Activated T-cell treated with anti-CD3 and anti-CD28 coated beads, Interleukin-2, amount 50 U/mL, for 4 hours (primary cell): ENCODE measurements at regions not wholly inside any gene's neighbourhood (a gene's known extent, or its start where the extent isn't known, plus 50 kb on each side); places are given as distances from the start of the nearest gene placed in this dataset.

Experiments
- ATAC-seq, 2 donors: fragments of 200-7000 bp; cut with Tn5 transposase; one replicate each; pipeline ENCODE4 v1.10.0; 2021
- DNase-seq: peaks from one replicate; pipeline ENCODE4 v3.0.0-alpha.2; 2020
- H3K27me3 Mint-ChIP-seq: one replicate; pipeline ENCODE4 v1.8.0; 2021; ENCODE audit warnings: low read depth, mixed read lengths
- H3K36me3 Mint-ChIP-seq: one replicate; pipeline ENCODE4 v1.8.0; 2022; ENCODE audit warnings: mixed read lengths; ENCODE audit not compliant: insufficient read depth
- H3K4me1 Mint-ChIP-seq: one replicate; pipeline ENCODE4 v1.8.0; 2021; ENCODE audit warnings: low read depth, mixed read lengths
- H3K4me3 Mint-ChIP-seq: one replicate; pipeline ENCODE4 v1.8.0; 2021; ENCODE audit warnings: mild to moderate bottlenecking, moderate library complexity, mixed read lengths
- H3K9me3 Mint-ChIP-seq: one replicate; pipeline ENCODE4 v1.8.0; 2021; ENCODE audit warnings: mixed read lengths

GRCh38 chr10:107480781-107481180, 316.3 kb upstream of the SORCS1 start:
- Mint-ChIP-seq H3K36me3 (no peaks in the 10 kb centered on the region), H3K27me3 (no peaks in the 10 kb centered on the region), H3K4me3 (no peak overlapping the region), H3K9me3 (no peaks in the 10 kb centered on the region), H3K4me1 (no peaks in the 10 kb centered on the region)
- DNase-seq = no peak
- ATAC-seq = no peak

- H3K36me3 Mint-ChIP-seq = no peaks in the 10 kb centered on the region
- DNase-seq (no peak), ATAC-seq (no peak)
- H3K9me3 Mint-ChIP-seq = peaks cover 5% of the 10 kb centered on the region
- no peaks in the 10 kb centered on the region for H3K27me3 Mint-ChIP-seq
- no peak overlapping the region for H3K4me3 Mint-ChIP-seq
- H3K4me1 Mint-ChIP-seq = no peaks in the 10 kb centered on the region
These were observed 312.8 kb upstream of the SORCS1 start for GRCh38 chr10:107477266-107477665.

- Mint-ChIP-seq H3K4me3 (no peak overlapping the region), H3K27me3 (no peaks in the 10 kb centered on the region), H3K9me3 (peaks cover 5% of the 10 kb centered on the region), H3K4me1 (no peaks in the 10 kb centered on the region), H3K36me3 (no peaks in the 10 kb centered on the region)
- ATAC-seq (no peak), DNase-seq (no peak)
These were observed 311.9 kb upstream of the SORCS1 start for GRCh38 chr10:107476408-107476807.

- no peak for ATAC-seq
- H3K27me3 Mint-ChIP-seq = no peaks in the 10 kb centered on the region
- peaks cover 9% of the 10 kb centered on the region for H3K9me3 Mint-ChIP-seq
- H3K4me3 Mint-ChIP-seq = no peak overlapping the region
- no peaks in the 10 kb centered on the region for H3K36me3 Mint-ChIP-seq
- DNase-seq = no peak
- H3K4me1 Mint-ChIP-seq = no peaks in the 10 kb centered on the region
These were observed 310.1 kb upstream of the SORCS1 start for GRCh38 chr10:107474650-107475049.

GRCh38 chr10:107473225-107473624, 308.7 kb upstream of the SORCS1 start:
- no peak for DNase-seq

GRCh38 chr10:107471911-107472310, 307.4 kb upstream of the SORCS1 start:
- Mint-ChIP-seq H3K4me1 (no peaks in the 10 kb centered on the region), H3K36me3 (no peaks in the 10 kb centered on the region), H3K9me3 (peaks cover 12% of the 10 kb centered on the region), H3K27me3 (no peaks in the 10 kb centered on the region), H3K4me3 (no peak overlapping the region)
- DNase-seq = no peak
- no peak for ATAC-seq

More at GRCh38 chr10:107473225-107473624, 308.7 kb upstream of the SORCS1 start:
- Mint-ChIP-seq H3K4me1 (no peaks in the 10 kb centered on the region), H3K27me3 (no peaks in the 10 kb centered on the region), H3K4me3 (no peak overlapping the region), H3K36me3 (no peaks in the 10 kb centered on the region), H3K9me3 (peaks cover 12% of the 10 kb centered on the region)
- no peak for ATAC-seq

GRCh38 chr10:107453561-107453960, 289.1 kb upstream of the SORCS1 start:
- DNase-seq (no peak), ATAC-seq (no peak)
- H3K27me3 Mint-ChIP-seq = no peaks in the 10 kb centered on the region
- no peaks in the 10 kb centered on the region for H3K4me1 Mint-ChIP-seq
- no peaks in the 10 kb centered on the region for H3K36me3 Mint-ChIP-seq
- H3K9me3 Mint-ChIP-seq = peaks cover 7% of the 10 kb centered on the region
- no peak overlapping the region for H3K4me3 Mint-ChIP-seq

- no peak for ATAC-seq
- peaks cover 7% of the 10 kb centered on the region for H3K9me3 Mint-ChIP-seq
- H3K27me3 Mint-ChIP-seq = no peaks in the 10 kb centered on the region
- no peaks in the 10 kb centered on the region for H3K4me1 Mint-ChIP-seq
- no peak overlapping the region for H3K4me3 Mint-ChIP-seq
- H3K36me3 Mint-ChIP-seq = no peaks in the 10 kb centered on the region
- DNase-seq = no peak
These were observed 286.5 kb upstream of the SORCS1 start for GRCh38 chr10:107451047-107451446.

- H3K4me1 Mint-ChIP-seq = no peaks in the 10 kb centered on the region
- no peak overlapping the region for H3K4me3 Mint-ChIP-seq
- ATAC-seq (no peak), DNase-seq (no peak)
- H3K36me3 Mint-ChIP-seq = no peaks in the 10 kb centered on the region
- H3K9me3 Mint-ChIP-seq = peaks cover 10% of the 10 kb centered on the region
- no peaks in the 10 kb centered on the region for H3K27me3 Mint-ChIP-seq
These were observed 285.6 kb upstream of the SORCS1 start for GRCh38 chr10:107450056-107450455.

GRCh38 chr10:107444443-107444842, 279.9 kb upstream of the SORCS1 start:
- ATAC-seq = no peak
- Mint-ChIP-seq H3K4me1 (no peaks in the 10 kb centered on the region), H3K36me3 (no peaks in the 10 kb centered on the region)

GRCh38 chr10:107443813-107444212, 279.3 kb upstream of the SORCS1 start:
- ATAC-seq (no peak), DNase-seq (no peak)
- Mint-ChIP-seq H3K36me3 (no peaks in the 10 kb centered on the region), H3K4me3 (no peak overlapping the region), H3K27me3 (no peaks in the 10 kb centered on the region), H3K4me1 (no peaks in the 10 kb centered on the region), H3K9me3 (peaks cover 12% of the 10 kb centered on the region)

More at GRCh38 chr10:107444443-107444842, 279.9 kb upstream of the SORCS1 start:
- Mint-ChIP-seq H3K9me3 (peaks cover 12% of the 10 kb centered on the region), H3K4me3 (no peak overlapping the region), H3K27me3 (no peaks in the 10 kb centered on the region)
- no peak for DNase-seq

- no peak for ATAC-seq
- DNase-seq = no peak
- Mint-ChIP-seq H3K4me1 (no peaks in the 10 kb centered on the region), H3K9me3 (peaks cover 13% of the 10 kb centered on the region), H3K36me3 (no peaks in the 10 kb centered on the region), H3K27me3 (no peaks in the 10 kb centered on the region), H3K4me3 (no peak overlapping the region)
These were observed 278.8 kb upstream of the SORCS1 start for GRCh38 chr10:107443326-107443725.

- Mint-ChIP-seq H3K36me3 (no peaks in the 10 kb centered on the region), H3K9me3 (peaks cover 21% of the 10 kb centered on the region), H3K4me1 (no peaks in the 10 kb centered on the region), H3K27me3 (no peaks in the 10 kb centered on the region), H3K4me3 (no peak overlapping the region)
- no peak for DNase-seq
- no peak for ATAC-seq
These were observed 277.6 kb upstream of the SORCS1 start for GRCh38 chr10:107442035-107442505.

- Mint-ChIP-seq H3K4me1 (no peaks in the 10 kb centered on the region), H3K9me3 (peaks cover 27% of the 10 kb centered on the region), H3K4me3 (no peak overlapping the region), H3K27me3 (no peaks in the 10 kb centered on the region), H3K36me3 (no peaks in the 10 kb centered on the region)
- no peak for DNase-seq
- ATAC-seq = no peak
These were observed 276.2 kb upstream of the SORCS1 start for GRCh38 chr10:107440741-107441140.

- no peaks in the 10 kb centered on the region for H3K36me3 Mint-ChIP-seq
- DNase-seq (no peak), ATAC-seq (no peak)
- H3K27me3 Mint-ChIP-seq = no peaks in the 10 kb centered on the region
- H3K9me3 Mint-ChIP-seq = peaks cover 20% of the 10 kb centered on the region
- H3K4me3 Mint-ChIP-seq = no peak overlapping the region
- H3K4me1 Mint-ChIP-seq = no peaks in the 10 kb centered on the region
These were observed 273.4 kb upstream of the SORCS1 start for GRCh38 chr10:107437921-107438320.

GRCh38 chr10:107436568-107436967, 272.1 kb upstream of the SORCS1 start:
- Mint-ChIP-seq H3K9me3 (peaks cover 20% of the 10 kb centered on the region), H3K27me3 (no peaks in the 10 kb centered on the region), H3K4me3 (no peak overlapping the region), H3K4me1 (no peaks in the 10 kb centered on the region), H3K36me3 (no peaks in the 10 kb centered on the region)
- no peak for ATAC-seq
- DNase-seq = no peak
